ENCODE measurements at regions not wholly inside any gene's neighbourhood (a gene's known extent, or its start where the extent isn't known, plus 50 kb on each side); places are given as distances from the start of the nearest gene placed in this dataset.

GRCh38 chr3:67897351-67898336, 243.2 kb upstream of the SUCLG2 start:
- DNase-seq (ENCODE audit: low spot score) (no peak), ATAC-seq (ENCODE audit: low FRiP score) (no peak)
- TF ChIP-seq CTCF (IDR thresholded peaks at IDR 0.05): no peak

- DNase-seq (ENCODE audit: low spot score) (no peak), ATAC-seq (ENCODE audit: low FRiP score) (no peak)
- no peak for TF ChIP-seq CTCF (IDR thresholded peaks at IDR 0.05)
These were observed 241.7 kb upstream of the SUCLG2 start for GRCh38 chr3:67896130-67896529.

- TF ChIP-seq CTCF (IDR thresholded peaks at IDR 0.05): no peak
- no peak for ATAC-seq (ENCODE audit: low FRiP score)
These were observed 240.1 kb upstream of the SUCLG2 start for GRCh38 chr3:67894510-67894909.

GRCh38 chr3:67884345-67884744, 229.9 kb upstream of the SUCLG2 start:
- no peak for ATAC-seq (ENCODE audit: low FRiP score)
- TF ChIP-seq CTCF (IDR thresholded peaks at IDR 0.05): no peak

More at GRCh38 chr3:67894510-67894909, 240.1 kb upstream of the SUCLG2 start:
- no peak for DNase-seq (ENCODE audit: low spot score)

GRCh38 chr3:67883766-67884165, 229.4 kb upstream of the SUCLG2 start:
- TF ChIP-seq CTCF (IDR thresholded peaks at IDR 0.05): no peak
- ATAC-seq (ENCODE audit: low FRiP score) (no peak), DNase-seq (ENCODE audit: low spot score) (no peak)

More at GRCh38 chr3:67884345-67884744, 229.9 kb upstream of the SUCLG2 start:
- DNase-seq (ENCODE audit: low spot score): no peak

- ATAC-seq (ENCODE audit: low FRiP score) (no peak), DNase-seq (ENCODE audit: low spot score) (no peak)
- no peak for TF ChIP-seq CTCF (IDR thresholded peaks at IDR 0.05)
These were observed 228.6 kb upstream of the SUCLG2 start for GRCh38 chr3:67882981-67883380.

GRCh38 chr3:67876261-67876660, 221.8 kb upstream of the SUCLG2 start:
- TF ChIP-seq CTCF (IDR thresholded peaks at IDR 0.05): no peak
- no peak for ATAC-seq (ENCODE audit: low FRiP score)
- no peak for DNase-seq (ENCODE audit: low spot score)

Data from omental fat pad (tissue), 3 donors.